ENCODE measurements at regions not wholly inside any gene's neighbourhood (a gene's known extent, or its start where the extent isn't known, plus 50 kb on each side); places are given as distances from the start of the nearest gene placed in this dataset.

- ATAC-seq = no peak
These were observed 256.9 kb downstream of the SQOR start for GRCh38 chr15:45891766-45892165.

GRCh38 chr15:45892182-45892581, 257.4 kb downstream of the SQOR start:
- no peaks in the 10 kb centered on the region for H3K36me3 ChIP-seq (ENCODE audit: control insufficient read depth in 1 of 2, insufficient read depth in 2 of 2, low read length in 2 of 2)
- CTCF ChIA-PET = no interaction called here
- no peak overlapping the region for H3K4me2 ChIP-seq (ENCODE audit: low read length)
- no TSS peak for BruUV-seq (replicated peaks)
- RAD21 ChIA-PET (ENCODE audit: low non-redundant PET in 1 of 2, low total read pairs in 2 of 2, uncharacterized antibody in 2 of 2, unreplicated experiment in 2 of 2) = no interaction called here
- DNase-seq (ENCODE audit: low read depth, low spot score) = no peak
- H3K9me3 ChIP-seq (ENCODE audit: control insufficient read depth in 1 of 2, insufficient read depth in 1 of 2, low read depth in 1 of 2, low read length in 2 of 2) = peaks cover 0 to 2% of the 10 kb centered on the region in 2 experiments; a peak in 1 of 4 replicates
- no peak overlapping the region for H3K9ac ChIP-seq (ENCODE audit: low read length)
- H3K9me2 ChIP-seq (ENCODE audit: insufficient read depth) = no peaks in the 10 kb centered on the region
- no peak for ATAC-seq
- intact Hi-C loops (cut with micrococcal nuclease) = no loop called here
- H3K79me2 ChIP-seq (ENCODE audit: insufficient read depth, low read length) = no peaks in the 10 kb centered on the region
- H3K4me3 ChIP-seq (replicated peaks in 1 of 2; ENCODE audit: low read depth in 1 of 2, low read length in 2 of 2) = no peak overlapping the region
- POLR2A ChIA-PET = no interaction called here
- H4K20me1 ChIP-seq (ENCODE audit: insufficient read depth) = no peaks in the 10 kb centered on the region
- H2AFZ ChIP-seq (ENCODE audit: low read depth, low read length, poor library complexity, severe bottlenecking) = no peak overlapping the region
- no peaks in the 10 kb centered on the region for H3K4me1 ChIP-seq (ENCODE audit: control insufficient read depth in 1 of 2, insufficient read depth in 2 of 2, low read length in 2 of 2)
- H3K27me3 ChIP-seq (ENCODE audit: insufficient read depth, low read length) = no peaks in the 10 kb centered on the region
- no peak overlapping the region for H3K27ac ChIP-seq (ENCODE audit: low read depth, low read length)
- no peak for TF ChIP-seq POLR2AphosphoS5 (IDR thresholded peaks at IDR 0.05; ENCODE audit: low read depth, low read length)
- TF ChIP-seq ELF1 (IDR thresholded peaks at IDR 0.05; ENCODE audit: borderline replicate concordance, low read depth) = no peak

More at GRCh38 chr15:45891766-45892165, 256.9 kb downstream of the SQOR start:
- no peak for TF ChIP-seq SP1 (IDR thresholded peaks at IDR 0.05; ENCODE audit: low read depth)
- TF ChIP-seq MAX (IDR thresholded peaks at IDR 0.05) = no peak
- no peak overlapping the region for H3K4me3 ChIP-seq (replicated peaks in 1 of 2; ENCODE audit: low read depth in 1 of 2, low read length in 2 of 2)
- ChIA-PET POLR2A (no interaction called here), CTCF (no interaction called here), RAD21 (ENCODE audit: low non-redundant PET in 1 of 2, low total read pairs in 2 of 2, uncharacterized antibody in 2 of 2, unreplicated experiment in 2 of 2) (no interaction called here)
- H3K9me2 ChIP-seq (ENCODE audit: insufficient read depth) = no peaks in the 10 kb centered on the region
- intact Hi-C loops (cut with micrococcal nuclease) = no loop called here
- no peaks in the 10 kb centered on the region for H3K79me2 ChIP-seq (ENCODE audit: insufficient read depth, low read length)
- H4K20me1 ChIP-seq (ENCODE audit: insufficient read depth) = no peaks in the 10 kb centered on the region
- DNase-seq (ENCODE audit: low read depth, low spot score) = no peak
- no peaks in the 10 kb centered on the region for H3K36me3 ChIP-seq (ENCODE audit: control insufficient read depth in 1 of 2, insufficient read depth in 2 of 2, low read length in 2 of 2)
- no peaks in the 10 kb centered on the region for H3K4me1 ChIP-seq (ENCODE audit: control insufficient read depth in 1 of 2, insufficient read depth in 2 of 2, low read length in 2 of 2)
- no peak overlapping the region for H2AFZ ChIP-seq (ENCODE audit: low read depth, low read length, poor library complexity, severe bottlenecking)
- no TSS peak for BruUV-seq (replicated peaks)
- H3K27me3 ChIP-seq (ENCODE audit: insufficient read depth, low read length) = no peaks in the 10 kb centered on the region
- H3K4me2 ChIP-seq (ENCODE audit: low read length) = no peak overlapping the region
- H3K9ac ChIP-seq (ENCODE audit: low read length) = no peak overlapping the region
- H3K27ac ChIP-seq (ENCODE audit: low read depth, low read length) = no peak overlapping the region
- peaks cover 0 to 2% of the 10 kb centered on the region in 2 experiments; a peak in 1 of 4 replicates for H3K9me3 ChIP-seq (ENCODE audit: control insufficient read depth in 1 of 2, insufficient read depth in 1 of 2, low read depth in 1 of 2, low read length in 2 of 2)

Measured in HCT116 (cell line).